GM23248 (cell line): ENCODE measurements at regions not wholly inside any gene's neighbourhood (a gene's known extent, or its start where the extent isn't known, plus 50 kb on each side); places are given as distances from the start of the nearest gene placed in this dataset.

Experiments
- DNase-seq: peaks from one replicate; pipeline ENCODE4 v3.0.0-alpha.2; 2015
- H2AFZ ChIP-seq: fragments of 200-600 bp; sonication (generic); 2 replicates; pipeline ENCODE4 v1.6.1; 2016; ENCODE audit warnings: antibody characterized with exemption
- H3F3A ChIP-seq: fragments of 200-600 bp; sonication (generic); 2 replicates; pipeline ENCODE4 v1.6.1; 2016; ENCODE audit warnings: mild to moderate bottlenecking, antibody characterized with exemption, mixed run types; ENCODE audit not compliant: insufficient read depth
- H3K27ac ChIP-seq: fragments of 200-600 bp; sonication (generic); 2 replicates; pipeline ENCODE4 v1.5.1; 2016; ENCODE audit warnings: mild to moderate bottlenecking
- H3K27me3 ChIP-seq: fragments of 200-600 bp; sonication (generic); replicated peaks from 2 replicates; pipeline ENCODE4 v1.6.1; 2016; ENCODE audit warnings: mild to moderate bottlenecking; ENCODE audit not compliant: insufficient read depth
- H3K36me3 ChIP-seq: fragments of 200-600 bp; sonication (generic); 2 replicates; pipeline ENCODE4 v1.6.1; 2016; ENCODE audit warnings: low read depth, mild to moderate bottlenecking
- H3K4me1 ChIP-seq: fragments of 200-600 bp; sonication (generic); 2 replicates; pipeline ENCODE4 v1.6.1; 2016; ENCODE audit warnings: mild to moderate bottlenecking; ENCODE audit not compliant: insufficient read depth
- H3K4me2 ChIP-seq: fragments of 200-600 bp; sonication (generic); one replicate; pipeline ENCODE4 v1.6.1; 2016; ENCODE audit warnings: mild to moderate bottlenecking; ENCODE audit not compliant: unreplicated experiment
- H3K4me3 ChIP-seq: fragments of 200-600 bp; sonication (generic); 2 replicates; pipeline ENCODE4 v1.5.1; 2016; ENCODE audit warnings: mild to moderate bottlenecking
- H3K79me2 ChIP-seq: fragments of 200-600 bp; sonication (generic); 2 replicates; pipeline ENCODE4 v1.6.1; 2016; ENCODE audit warnings: mild to moderate bottlenecking; ENCODE audit not compliant: insufficient read depth
- H3K9ac ChIP-seq: fragments of 200-600 bp; sonication (generic); 2 replicates; pipeline ENCODE4 v1.6.1; 2016; ENCODE audit warnings: mild to moderate bottlenecking
- H3K9me2 ChIP-seq: fragments of 200-600 bp; sonication (generic); 2 replicates; pipeline ENCODE4 v1.6.1; 2016; ENCODE audit warnings: mixed run types, mild to moderate bottlenecking, moderate library complexity; ENCODE audit not compliant: insufficient read depth
- H3K9me3 ChIP-seq: fragments of 200-600 bp; sonication (generic); one replicate; pipeline ENCODE4 v1.6.1; 2017; ENCODE audit warnings: low read depth
- H4K20me1 ChIP-seq: fragments of 200-600 bp; sonication (generic); 2 replicates; pipeline ENCODE4 v1.6.0; 2016; ENCODE audit not compliant: insufficient read depth
- EZH2 ChIP-seq: fragments of 200-600 bp; sonication (generic); IDR thresholded peaks from 2 replicates; pipeline ENCODE4 v1.6.1; 2018; ENCODE audit warnings: antibody characterized with exemption, mild to moderate bottlenecking; ENCODE audit not compliant: insufficient read depth, poor library complexity, severe bottlenecking
- EZH2phosphoT487 ChIP-seq: fragments of 200-600 bp; sonication (generic); IDR thresholded peaks from 2 replicates; pipeline ENCODE4 v1.6.1; 2018; ENCODE audit warnings: antibody characterized with exemption, moderate library complexity, mild to moderate bottlenecking, low read depth; ENCODE audit not compliant: insufficient read depth
- WGBS, 2 experiments: methylation state at CpG; one replicate each; pipeline ENCODE4 v1.1.6; 2015 to 2017; ENCODE audit warnings: low lambda C conversion rate in 2 of 2, low coverage in 1 of 2; ENCODE audit errors: missing lambda C conversion rate in 2 of 2; 5-methylcytosine and 5-hydroxymethylcytosine counted together
- in situ Hi-C: fragments of 300-500 bp; cut with MboI; formaldehyde crosslinking; loops from 2 replicates; pipeline ENCODE4 v1.15.0; 2020

- H3K9ac ChIP-seq = no peak overlapping the region
- no peaks in the 10 kb centered on the region for H4K20me1 ChIP-seq
- no peak overlapping the region for H3K4me3 ChIP-seq
- no peaks in the 10 kb centered on the region for H3K36me3 ChIP-seq
- no peak for DNase-seq
- no peak overlapping the region for H3K4me2 ChIP-seq
- H3K4me1 ChIP-seq = no peaks in the 10 kb centered on the region
- H3K9me2 ChIP-seq = no peaks in the 10 kb centered on the region
- H3F3A ChIP-seq = no peaks in the 10 kb centered on the region
- in situ Hi-C loops = loop anchor here (25.0 kb wide), 1 partner anchor 1698 kb away; the partner anchor contains the start of gene POU3F3
- no peaks in the 10 kb centered on the region for H3K27me3 ChIP-seq
- TF ChIP-seq EZH2phosphoT487 (no peak), EZH2 (no peak)
- H3K79me2 ChIP-seq = no peaks in the 10 kb centered on the region
- H2AFZ ChIP-seq = no peak overlapping the region
- 22% methylated on average over 5 of the region's 5 CpGs for WGBS, 2 experiments
- no peak overlapping the region for H3K27ac ChIP-seq
- H3K9me3 ChIP-seq = no peaks in the 10 kb centered on the region
Measured at GRCh38 chr2:103164748-103165147, 402.9 kb downstream of the TMEM182 start.

GRCh38 chr2:103165836-103166235, 404.0 kb downstream of the TMEM182 start:
- Histone ChIP-seq H2AFZ (no peak overlapping the region), H3K79me2 (no peaks in the 10 kb centered on the region), H3K9me2 (no peaks in the 10 kb centered on the region), H3K4me3 (no peak overlapping the region), H3K9ac (no peak overlapping the region), H3K4me2 (no peak overlapping the region), H3K4me1 (no peaks in the 10 kb centered on the region), H3K27ac (no peak overlapping the region), H3K36me3 (no peaks in the 10 kb centered on the region), H4K20me1 (no peaks in the 10 kb centered on the region), H3K9me3 (no peaks in the 10 kb centered on the region), H3F3A (no peaks in the 10 kb centered on the region), H3K27me3 (no peaks in the 10 kb centered on the region)
- DNase-seq = no peak
- in situ Hi-C loops = loop anchor here (25.0 kb wide), 1 partner anchor 1696 kb away; the partner anchor contains the start of gene POU3F3
- WGBS, 2 experiments = 45 to 52% methylated on average over 6 of the region's 6 CpGs
- no peak for TF ChIP-seq EZH2phosphoT487
- TF ChIP-seq EZH2 = no peak

- no peak for TF ChIP-seq EZH2phosphoT487
- no peak for TF ChIP-seq EZH2
- Histone ChIP-seq H3K4me1 (no peaks in the 10 kb centered on the region), H3K36me3 (no peaks in the 10 kb centered on the region), H4K20me1 (no peaks in the 10 kb centered on the region), H2AFZ (no peak overlapping the region), H3K9me2 (no peaks in the 10 kb centered on the region), H3K27ac (no peak overlapping the region), H3F3A (no peaks in the 10 kb centered on the region), H3K9me3 (no peaks in the 10 kb centered on the region), H3K4me3 (no peak overlapping the region), H3K9ac (no peak overlapping the region), H3K79me2 (no peaks in the 10 kb centered on the region), H3K4me2 (no peak overlapping the region), H3K27me3 (no peaks in the 10 kb centered on the region)
- in situ Hi-C loops = loop anchor here (25.0 kb wide), 1 partner anchor 1696 kb away; the partner anchor contains the start of gene POU3F3
- WGBS, 2 experiments = 16 to 18% methylated on average over 12 of the region's 12 CpGs
- no peak for DNase-seq
Measured at GRCh38 chr2:103166456-103167324, 404.9 kb downstream of the TMEM182 start.

- Histone ChIP-seq H3K9me3 (no peaks in the 10 kb centered on the region), H3K4me3 (no peak overlapping the region), H3K4me2 (no peak overlapping the region), H3K36me3 (no peaks in the 10 kb centered on the region), H3K4me1 (no peaks in the 10 kb centered on the region), H3K27me3 (no peaks in the 10 kb centered on the region), H3K9me2 (no peaks in the 10 kb centered on the region), H3K9ac (no peak overlapping the region), H3K79me2 (no peaks in the 10 kb centered on the region), H2AFZ (no peak overlapping the region), H4K20me1 (no peaks in the 10 kb centered on the region), H3K27ac (no peak overlapping the region), H3F3A (no peaks in the 10 kb centered on the region)
- WGBS, 2 experiments = 45 to 52% methylated on average over 9 of the region's 9 CpGs
- no peak for TF ChIP-seq EZH2
- TF ChIP-seq EZH2phosphoT487 = no peak
- in situ Hi-C loops = loop anchor here (25.0 kb wide), 1 partner anchor 1695 kb away; the partner anchor contains the start of gene POU3F3
- DNase-seq = no peak
Measured at GRCh38 chr2:103167599-103167998, 405.8 kb downstream of the TMEM182 start.
